H1 (cell line): ENCODE measurements at regions not wholly inside any gene's neighbourhood (a gene's known extent, or its start where the extent isn't known, plus 50 kb on each side); places are given as distances from the start of the nearest gene placed in this dataset.

Experiments used
- CTCF ChIA-PET: fragments of 300-600 bp; sonication (Branson Sonifier 250); formaldehyde crosslinking; loops from one replicate; lab custom pipeline; 2021; ENCODE audit not compliant: partially characterized antibody; lab: Charles Lee
- POLR2A ChIA-PET: fragments of 300-600 bp; sonication (Branson Sonifier 250); formaldehyde crosslinking; loops from one replicate; lab custom pipeline; 2021; ENCODE audit warnings: inconsistent platforms; ENCODE audit not compliant: partially characterized antibody; lab: Charles Lee
- DNase-seq, 2 experiments: peaks; one replicate each; pipeline versions ENCODE4 v3.0.0 to v3.0.0-alpha.2; 2010 to 2022; ENCODE audit warnings: low spot score in 2 of 2, low read depth in 1 of 2, mixed read lengths in 1 of 2
- FAIRE-seq: peaks from 2 replicates; lab custom pipeline; 2011; peaks lifted over from hg19 to GRCh38; lab: Jason Lieb, UNC
- H2AFZ ChIP-seq: 2 replicates; pipeline ENCODE4 v1.8.1; 2012; ENCODE audit warnings: low read length, inconsistent platforms
- H2AK5ac ChIP-seq: 2 replicates; pipeline ENCODE4 v1.6.1; 2013; ENCODE audit warnings: low read depth, low read length
- H2BK120ac ChIP-seq: replicated peaks from 2 replicates; pipeline ENCODE3; 2013; ENCODE audit warnings: low read depth, low read length, inconsistent platforms
- H2BK12ac ChIP-seq: 2 replicates; pipeline ENCODE4 v1.6.1; 2013; ENCODE audit warnings: low read depth, low read length
- H2BK15ac ChIP-seq: 2 replicates; pipeline ENCODE4 v1.6.1; 2013; ENCODE audit warnings: low read length
- H2BK20ac ChIP-seq: 2 replicates; pipeline ENCODE4 v1.6.1; 2013; ENCODE audit warnings: low read length
- H2BK5ac ChIP-seq: 2 replicates; pipeline ENCODE4 v1.6.1; 2013; ENCODE audit warnings: low read depth, low read length
- H3K14ac ChIP-seq: 2 replicates; pipeline ENCODE4 v1.6.1; 2013; ENCODE audit warnings: inconsistent platforms; ENCODE audit not compliant: insufficient read length
- H3K18ac ChIP-seq: 2 replicates; pipeline ENCODE4 v1.6.1; 2013; ENCODE audit warnings: low read length; ENCODE audit errors: extremely low read depth
- H3K23ac ChIP-seq: 2 replicates; pipeline ENCODE4 v1.6.1; 2013; ENCODE audit warnings: inconsistent platforms; ENCODE audit not compliant: insufficient read length
- H3K23me2 ChIP-seq: 2 replicates; pipeline ENCODE4 v1.6.1; 2013; ENCODE audit warnings: low read depth, low read length
- H3K27ac ChIP-seq: 2 replicates; pipeline ENCODE4 v1.6.1; 2011; ENCODE audit warnings: low read depth, low read length, inconsistent platforms
- H3K27me3 ChIP-seq, 4 experiments: replicated peaks in 1 of 4; 1 replicate in 1 of 4; 2 replicates in 3 of 4; pipeline versions ENCODE4 v1.6.1 to v1.8.1; 2011 to 2013; ENCODE audit warnings: low read length in 3 of 4, mild to moderate bottlenecking in 3 of 4, inconsistent platforms in 2 of 4, mixed read lengths in 2 of 4, moderate library complexity in 1 of 4; ENCODE audit not compliant: control insufficient read depth in 3 of 4, insufficient read depth in 3 of 4; ENCODE audit errors: extremely low read depth in 1 of 4
- H3K36me3 ChIP-seq, 4 experiments: 2 replicates each; pipeline versions ENCODE4 v1.6.1 to v1.8.1; 2011 to 2013; ENCODE audit warnings: mild to moderate bottlenecking in 4 of 4, low read length in 3 of 4, moderate library complexity in 2 of 4, control low read depth in 1 of 4, inconsistent platforms in 1 of 4; ENCODE audit not compliant: insufficient read depth in 4 of 4, control insufficient read depth in 2 of 4
- H3K4ac ChIP-seq: replicated peaks from 2 replicates; pipeline ENCODE3; 2013; ENCODE audit warnings: low read length, low read depth, mixed read lengths, inconsistent platforms; ENCODE audit not compliant: insufficient read length
- H3K4me1 ChIP-seq, 4 experiments: replicated peaks in 1 of 4; 1 replicate in 1 of 4; 2 replicates in 3 of 4; pipeline versions ENCODE4 v1.6.1 to v1.8.1; 2011 to 2013; ENCODE audit warnings: low read length in 3 of 4, inconsistent platforms in 2 of 4, mixed read lengths in 1 of 4; ENCODE audit not compliant: insufficient read depth in 4 of 4, control insufficient read depth in 3 of 4
- H3K4me2 ChIP-seq, 2 experiments: 2 replicates each; pipeline versions ENCODE4 v1.6.1 to v1.8.1; 2011 to 2013; ENCODE audit warnings: low read depth in 2 of 2, low read length in 2 of 2, control low read depth in 1 of 2, inconsistent platforms in 1 of 2, mild to moderate bottlenecking in 1 of 2; ENCODE audit not compliant: insufficient read depth in 1 of 2
- H3K4me3 ChIP-seq, 4 experiments: fragments of 200-600, 300-600 bp in 1 of 4; sonication (generic), shearing (Covaris generic), sonication (Bioruptor Twin) in 1 of 4; 2 replicates each; pipeline versions ENCODE4 v1.5.1 to v1.8.1; 2011 to 2016; ENCODE audit warnings: low read length in 4 of 4, low read depth in 3 of 4, control low read depth in 2 of 4, inconsistent platforms in 2 of 4, mild to moderate bottlenecking in 2 of 4, mixed read lengths in 1 of 4, moderate library complexity in 1 of 4; ENCODE audit not compliant: insufficient read depth in 2 of 4; ENCODE audit errors: extremely low read depth in 1 of 4
- H3K56ac ChIP-seq: replicated peaks from 2 replicates; pipeline ENCODE3; 2013; ENCODE audit warnings: low read depth, mild to moderate bottlenecking, mixed read lengths, low read length, inconsistent platforms; ENCODE audit not compliant: insufficient read length
- H3K79me1 ChIP-seq: 2 replicates; pipeline ENCODE4 v1.6.1; 2013; ENCODE audit warnings: low read depth, low read length, control low read depth
- H3K79me2 ChIP-seq, 2 experiments: 2 replicates each; pipeline versions ENCODE4 v1.6.1 to v1.8.1; 2012 to 2013; ENCODE audit warnings: low read length in 2 of 2, mild to moderate bottlenecking in 2 of 2, inconsistent platforms in 1 of 2; ENCODE audit not compliant: insufficient read depth in 2 of 2, control insufficient read depth in 1 of 2
- H3K9ac ChIP-seq, 4 experiments: replicated peaks in 1 of 4; 1 replicate in 1 of 4; 2 replicates in 3 of 4; pipeline versions ENCODE4 v1.6.1 to v1.8.1; 2011 to 2013; ENCODE audit warnings: low read depth in 3 of 4, low read length in 3 of 4, control low read depth in 2 of 4, mild to moderate bottlenecking in 2 of 4, moderate library complexity in 2 of 4, inconsistent platforms in 1 of 4; ENCODE audit errors: extremely low read depth in 1 of 4
- H3K9me3 ChIP-seq, 2 experiments: 2 replicates each; pipeline versions ENCODE4 v1.6.1 to v1.8.1; 2012 to 2013; ENCODE audit warnings: mild to moderate bottlenecking in 2 of 2, moderate library complexity in 2 of 2, control low read depth in 1 of 2, inconsistent platforms in 1 of 2, low read depth in 1 of 2, low read length in 1 of 2, mixed read lengths in 1 of 2; ENCODE audit not compliant: insufficient read depth in 2 of 2
- H4K20me1 ChIP-seq, 2 experiments: replicated peaks in 1 of 2; 2 replicates each; pipeline versions ENCODE3 to v1.8.1; 2011 to 2013; ENCODE audit warnings: inconsistent platforms in 2 of 2, low read length in 2 of 2, mild to moderate bottlenecking in 1 of 2; ENCODE audit not compliant: insufficient read depth in 2 of 2, control insufficient read depth in 1 of 2
- H4K5ac ChIP-seq: 2 replicates; pipeline ENCODE4 v1.6.1; 2013; ENCODE audit warnings: low read length, low read depth, mixed read lengths, inconsistent platforms; ENCODE audit not compliant: insufficient read length
- H4K8ac ChIP-seq: 2 replicates; pipeline ENCODE4 v1.8.0; 2013; ENCODE audit warnings: mild to moderate bottlenecking, moderate library complexity, low read length, inconsistent platforms; ENCODE audit not compliant: insufficient read depth; ENCODE audit errors: extremely low read depth
- H4K91ac ChIP-seq: replicated peaks from 2 replicates; pipeline ENCODE3; 2013; ENCODE audit warnings: low read length, mixed read lengths, inconsistent platforms; ENCODE audit not compliant: insufficient read length
- EZH2 ChIP-seq: fragments of 200-600 bp; sonication (generic); IDR thresholded peaks from 2 replicates; pipeline ENCODE4 v1.7.1; 2012; ENCODE audit warnings: low read depth, mild to moderate bottlenecking, moderate library complexity, low read length, inconsistent platforms; ENCODE audit not compliant: severe bottlenecking
- POU5F1 ChIP-seq: IDR thresholded peaks from 2 replicates; pipeline ENCODE4 v1.6.1; 2011; ENCODE audit warnings: low read depth, mild to moderate bottlenecking, low read length, moderate library complexity
- WGBS, 2 experiments: shearing (Covaris generic) in 1 of 2; methylation state at CpG; one replicate each; pipeline versions ENCODE4 v1.1.6 to v1.1.7; 2013 to 2015; ENCODE audit warnings: low lambda C conversion rate in 2 of 2, mixed read lengths in 2 of 2, inconsistent platforms in 1 of 2, low coverage in 1 of 2, missing lambda C conversion rate in 1 of 2; ENCODE audit not compliant: insufficient replicate concordance in 2 of 2, insufficient coverage in 1 of 2, insufficient read length in 1 of 2; ENCODE audit errors: extremely low coverage in 1 of 2, missing lambda C conversion rate in 1 of 2; 5-methylcytosine and 5-hydroxymethylcytosine counted together

GRCh38 chr13:79989217-79989661 is 351.7 kb downstream of the SPRY2 start:
- FAIRE-seq: no peak
- POLR2A ChIA-PET: no interaction called here
- no peak overlapping the region for H3K9ac ChIP-seq

More at GRCh38 chr13:79989217-79989661, 351.7 kb downstream of the SPRY2 start:
- Histone ChIP-seq H3K79me2 (no peaks in the 10 kb centered on the region), H4K20me1 (no peaks in the 10 kb centered on the region), H3K4ac (no peak overlapping the region), H2AK5ac (no peak overlapping the region), H4K91ac (no peak overlapping the region), H3K36me3 (no peaks in the 10 kb centered on the region), H4K8ac (no peak overlapping the region), H2AFZ (no peak overlapping the region), H2BK5ac (no peak overlapping the region), H3K9me3 (no peaks in the 10 kb centered on the region), H3K14ac (no peak overlapping the region), H3K23ac (no peak overlapping the region), H3K56ac (no peak overlapping the region), H4K5ac (no peak overlapping the region), H3K4me2 (no peak overlapping the region), H2BK20ac (no peak overlapping the region), H2BK12ac (no peak overlapping the region), H3K79me1 (no peaks in the 10 kb centered on the region), H3K27me3 (no peaks in the 10 kb centered on the region), H2BK120ac (no peak overlapping the region), H3K18ac (no peak overlapping the region), H2BK15ac (no peak overlapping the region), H3K23me2 (no peaks in the 10 kb centered on the region; the same call in 1 of the 2 replicates), H3K4me1 (no peaks in the 10 kb centered on the region), H3K27ac (no peak overlapping the region), H3K4me3 (no peak overlapping the region)
- TF ChIP-seq POU5F1 (no peak), EZH2 (no peak)
- 95% methylated on average over 3 of the region's 3 CpGs; no CpG with 5 or more reads in 1 of the 2 experiments for WGBS, 2 experiments
- CTCF ChIA-PET: interaction anchor here (0.8 to 2.9 kb wide), 4 partner anchors 16 to 373 kb away, joined by 3 to 7 read pairs (median 3); no protein-coding TSS in a partner anchor
- DNase-seq: no peak
